ENCODE measurements at regions not wholly inside any gene's neighbourhood (a gene's known extent, or its start where the extent isn't known, plus 50 kb on each side); places are given as distances from the start of the nearest gene placed in this dataset.

DNA sequence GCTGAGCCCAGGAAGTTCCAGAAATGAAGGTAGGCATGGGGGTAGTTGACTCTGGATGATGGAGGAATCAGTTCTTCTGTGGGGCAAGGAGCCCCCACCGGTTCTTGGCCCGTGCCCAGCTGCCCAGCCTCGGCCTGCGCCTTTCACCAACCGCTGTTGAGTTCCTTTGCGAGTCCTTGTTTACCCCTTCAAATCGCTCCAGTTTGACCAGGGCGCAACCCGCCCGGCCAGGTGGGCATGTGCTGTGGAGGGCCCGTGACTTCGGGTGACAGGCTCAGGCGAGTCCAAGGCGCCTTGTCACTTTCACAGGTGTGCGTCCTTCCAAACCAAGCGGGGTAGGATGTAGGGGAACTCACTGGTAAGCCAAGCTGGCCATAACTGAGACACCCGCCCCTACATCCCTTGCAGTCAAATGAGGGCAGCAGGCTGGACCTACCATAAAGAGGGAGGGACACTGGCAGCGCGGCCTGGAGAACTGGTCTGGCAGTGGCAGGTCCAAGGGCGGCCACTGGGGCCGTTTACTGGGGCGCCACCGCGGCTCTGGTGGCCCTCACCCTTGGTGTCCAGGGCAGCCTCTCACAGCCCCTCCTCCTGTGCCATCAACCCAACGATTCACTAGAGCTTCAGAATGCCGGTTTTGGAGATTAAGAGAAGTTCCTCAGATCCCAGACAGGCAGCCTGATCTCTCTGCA, 160.3 kb upstream of the ZIC3 start:
- BruUV-seq (replicated peaks), result no TSS peak
- H3K36me3 ChIP-seq (ENCODE audit: control insufficient read depth, insufficient read depth, low read length), result no peaks in the 10 kb centered on the region; the same call in 1 of the 2 replicates
- ChIA-PET POLR2A (no interaction called here), CTCF (no interaction called here)
- ATAC-seq (no peak), DNase-seq (ENCODE audit: low read depth, low spot score) (no peak)
- H3K9me3 ChIP-seq (ENCODE audit: control insufficient read depth, insufficient read depth, low read depth, low read length), result no peaks in the 10 kb centered on the region
- H3K4me1 ChIP-seq (ENCODE audit: control insufficient read depth, insufficient read depth, low read length), result no peaks in the 10 kb centered on the region
- intact Hi-C loops (cut with micrococcal nuclease; ENCODE audit: unreplicated experiment) (no loop called here), in situ Hi-C loops (cut with HindIII; ENCODE audit: low pct_unique_long_range_greater_than_20kb, low sequenced_read_pairs) (no loop called here)
- H3K4me3 ChIP-seq (ENCODE audit: low read depth in 2 of 2, low read length in 2 of 2), result no peak overlapping the region
- no peaks in the 10 kb centered on the region for H3K27me3 ChIP-seq (ENCODE audit: control insufficient read depth, insufficient read depth, low read length)
- no peak overlapping the region for H3K27ac ChIP-seq (ENCODE audit: low read length)
- TF ChIP-seq POLR2AphosphoS5 (IDR thresholded peaks at IDR 0.05; ENCODE audit: low read depth, low read length), result no peak
- TF ChIP-seq, protein P1, sequence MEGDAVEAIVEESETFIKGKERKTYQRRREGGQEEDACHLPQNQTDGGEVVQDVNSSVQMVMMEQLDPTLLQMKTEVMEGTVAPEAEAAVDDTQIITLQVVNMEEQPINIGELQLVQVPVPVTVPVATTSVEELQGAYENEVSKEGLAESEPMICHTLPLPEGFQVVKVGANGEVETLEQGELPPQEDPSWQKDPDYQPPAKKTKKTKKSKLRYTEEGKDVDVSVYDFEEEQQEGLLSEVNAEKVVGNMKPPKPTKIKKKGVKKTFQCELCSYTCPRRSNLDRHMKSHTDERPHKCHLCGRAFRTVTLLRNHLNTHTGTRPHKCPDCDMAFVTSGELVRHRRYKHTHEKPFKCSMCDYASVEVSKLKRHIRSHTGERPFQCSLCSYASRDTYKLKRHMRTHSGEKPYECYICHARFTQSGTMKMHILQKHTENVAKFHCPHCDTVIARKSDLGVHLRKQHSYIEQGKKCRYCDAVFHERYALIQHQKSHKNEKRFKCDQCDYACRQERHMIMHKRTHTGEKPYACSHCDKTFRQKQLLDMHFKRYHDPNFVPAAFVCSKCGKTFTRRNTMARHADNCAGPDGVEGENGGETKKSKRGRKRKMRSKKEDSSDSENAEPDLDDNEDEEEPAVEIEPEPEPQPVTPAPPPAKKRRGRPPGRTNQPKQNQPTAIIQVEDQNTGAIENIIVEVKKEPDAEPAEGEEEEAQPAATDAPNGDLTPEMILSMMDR (IDR thresholded peaks at IDR 0.05), result no peak
- TF ChIP-seq TCF7L2 (IDR thresholded peaks at IDR 0.05; ENCODE audit: low read depth, low read length), result no peak
- TF ChIP-seq, protein P2, sequence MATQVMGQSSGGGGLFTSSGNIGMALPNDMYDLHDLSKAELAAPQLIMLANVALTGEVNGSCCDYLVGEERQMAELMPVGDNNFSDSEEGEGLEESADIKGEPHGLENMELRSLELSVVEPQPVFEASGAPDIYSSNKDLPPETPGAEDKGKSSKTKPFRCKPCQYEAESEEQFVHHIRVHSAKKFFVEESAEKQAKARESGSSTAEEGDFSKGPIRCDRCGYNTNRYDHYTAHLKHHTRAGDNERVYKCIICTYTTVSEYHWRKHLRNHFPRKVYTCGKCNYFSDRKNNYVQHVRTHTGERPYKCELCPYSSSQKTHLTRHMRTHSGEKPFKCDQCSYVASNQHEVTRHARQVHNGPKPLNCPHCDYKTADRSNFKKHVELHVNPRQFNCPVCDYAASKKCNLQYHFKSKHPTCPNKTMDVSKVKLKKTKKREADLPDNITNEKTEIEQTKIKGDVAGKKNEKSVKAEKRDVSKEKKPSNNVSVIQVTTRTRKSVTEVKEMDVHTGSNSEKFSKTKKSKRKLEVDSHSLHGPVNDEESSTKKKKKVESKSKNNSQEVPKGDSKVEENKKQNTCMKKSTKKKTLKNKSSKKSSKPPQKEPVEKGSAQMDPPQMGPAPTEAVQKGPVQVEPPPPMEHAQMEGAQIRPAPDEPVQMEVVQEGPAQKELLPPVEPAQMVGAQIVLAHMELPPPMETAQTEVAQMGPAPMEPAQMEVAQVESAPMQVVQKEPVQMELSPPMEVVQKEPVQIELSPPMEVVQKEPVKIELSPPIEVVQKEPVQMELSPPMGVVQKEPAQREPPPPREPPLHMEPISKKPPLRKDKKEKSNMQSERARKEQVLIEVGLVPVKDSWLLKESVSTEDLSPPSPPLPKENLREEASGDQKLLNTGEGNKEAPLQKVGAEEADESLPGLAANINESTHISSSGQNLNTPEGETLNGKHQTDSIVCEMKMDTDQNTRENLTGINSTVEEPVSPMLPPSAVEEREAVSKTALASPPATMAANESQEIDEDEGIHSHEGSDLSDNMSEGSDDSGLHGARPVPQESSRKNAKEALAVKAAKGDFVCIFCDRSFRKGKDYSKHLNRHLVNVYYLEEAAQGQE (IDR thresholded peaks at IDR 0.05; ENCODE audit: insufficient read depth in 1 of 2, low read depth in 2 of 2, low read length in 1 of 2), result no peak
- TF ChIP-seq SIN3A (IDR thresholded peaks at IDR 0.05; ENCODE audit: borderline replicate concordance, insufficient read depth, low read depth, low read length), result no peak

DNA sequence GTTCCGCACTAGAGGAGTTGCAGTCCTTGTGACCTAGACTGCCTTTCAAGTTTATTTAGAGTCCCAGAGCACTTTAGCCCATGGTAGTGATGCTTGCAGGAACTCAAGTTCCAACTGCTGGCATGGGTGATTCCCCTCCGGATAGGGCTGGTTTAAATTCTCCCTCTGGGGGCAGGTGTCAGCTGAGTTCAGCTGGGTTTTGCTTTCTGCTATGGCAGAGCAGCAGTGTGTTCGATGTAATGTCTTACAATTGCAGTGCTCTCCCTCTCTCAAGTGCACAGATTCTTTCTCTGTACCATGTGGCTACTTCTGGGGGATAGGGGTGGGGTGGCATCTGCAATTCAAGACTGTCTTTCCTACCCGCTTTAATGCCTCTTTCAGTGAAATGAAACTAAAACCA, 164.8 kb upstream of the ZIC3 start:
- Histone ChIP-seq H3K4me1 (ENCODE audit: control insufficient read depth, insufficient read depth, low read length) (no peaks in the 10 kb centered on the region), H3K27ac (ENCODE audit: low read length) (no peak overlapping the region), H3K4me3 (ENCODE audit: low read depth in 2 of 2, low read length in 2 of 2) (no peak overlapping the region), H3K9me3 (ENCODE audit: control insufficient read depth, insufficient read depth, low read depth, low read length) (no peaks in the 10 kb centered on the region), H3K27me3 (ENCODE audit: control insufficient read depth, insufficient read depth, low read length) (no peaks in the 10 kb centered on the region), H3K36me3 (ENCODE audit: control insufficient read depth, insufficient read depth, low read length) (no peaks in the 10 kb centered on the region; the same call in 1 of the 2 replicates)
- ATAC-seq, result no peak
- TF ChIP-seq, protein P1 (IDR thresholded peaks at IDR 0.05), result no peak
- TF ChIP-seq TCF7L2 (IDR thresholded peaks at IDR 0.05; ENCODE audit: low read depth, low read length) (no peak), POLR2AphosphoS5 (IDR thresholded peaks at IDR 0.05; ENCODE audit: low read depth, low read length) (no peak), SIN3A (IDR thresholded peaks at IDR 0.05; ENCODE audit: borderline replicate concordance, insufficient read depth, low read depth, low read length) (no peak)
- TF ChIP-seq, protein P2 (IDR thresholded peaks at IDR 0.05; ENCODE audit: insufficient read depth in 1 of 2, low read depth in 2 of 2, low read length in 1 of 2), result no peak
- no TSS peak for BruUV-seq (replicated peaks)
- in situ Hi-C loops (cut with HindIII; ENCODE audit: low pct_unique_long_range_greater_than_20kb, low sequenced_read_pairs) (no loop called here), intact Hi-C loops (cut with micrococcal nuclease; ENCODE audit: unreplicated experiment) (no loop called here)
- ChIA-PET CTCF (no interaction called here), POLR2A (no interaction called here)
- DNase-seq (ENCODE audit: low read depth, low spot score), result no peak
